PC-9 (cell line): ENCODE measurements at regions not wholly inside any gene's neighbourhood (a gene's known extent, or its start where the extent isn't known, plus 50 kb on each side); places are given as distances from the start of the nearest gene placed in this dataset.

ENCODE experiments used
- EZH2 ChIP-seq: fragments of 200-600 bp; sonication (generic); IDR thresholded peaks from 2 replicates; pipeline ENCODE4 v1.8.0; 2017; ENCODE audit warnings: antibody characterized with exemption, low read depth
- TF ChIP-seq, protein P1 (sequence below): fragments of 200-600 bp; sonication (generic); conservative IDR thresholded peaks from 2 replicates; pipeline ENCODE4 v1.6.1; 2017; ENCODE audit warnings: mixed run types, antibody characterized with exemption, mild to moderate bottlenecking, moderate library complexity

DNA sequence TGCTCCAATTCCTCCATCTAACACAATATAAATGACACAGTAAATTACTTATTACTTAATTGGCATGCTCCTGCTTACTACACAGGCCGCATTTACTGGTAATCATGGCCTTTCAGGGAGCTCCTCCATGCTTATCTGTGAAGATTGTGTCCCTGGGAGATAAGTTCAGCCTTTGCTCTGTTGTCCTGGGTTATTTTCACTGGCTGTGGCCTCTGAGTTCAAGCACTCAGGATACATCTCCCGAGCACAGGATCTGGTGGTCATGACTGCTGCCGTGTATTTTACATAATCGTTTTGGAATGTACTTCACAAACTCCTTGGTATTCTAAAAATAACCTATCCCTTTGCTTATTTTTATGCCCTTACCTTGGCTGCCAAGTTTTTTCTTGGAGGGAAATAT, 215.7 kb downstream of the ICE1 start:
- TF ChIP-seq, protein P1, sequence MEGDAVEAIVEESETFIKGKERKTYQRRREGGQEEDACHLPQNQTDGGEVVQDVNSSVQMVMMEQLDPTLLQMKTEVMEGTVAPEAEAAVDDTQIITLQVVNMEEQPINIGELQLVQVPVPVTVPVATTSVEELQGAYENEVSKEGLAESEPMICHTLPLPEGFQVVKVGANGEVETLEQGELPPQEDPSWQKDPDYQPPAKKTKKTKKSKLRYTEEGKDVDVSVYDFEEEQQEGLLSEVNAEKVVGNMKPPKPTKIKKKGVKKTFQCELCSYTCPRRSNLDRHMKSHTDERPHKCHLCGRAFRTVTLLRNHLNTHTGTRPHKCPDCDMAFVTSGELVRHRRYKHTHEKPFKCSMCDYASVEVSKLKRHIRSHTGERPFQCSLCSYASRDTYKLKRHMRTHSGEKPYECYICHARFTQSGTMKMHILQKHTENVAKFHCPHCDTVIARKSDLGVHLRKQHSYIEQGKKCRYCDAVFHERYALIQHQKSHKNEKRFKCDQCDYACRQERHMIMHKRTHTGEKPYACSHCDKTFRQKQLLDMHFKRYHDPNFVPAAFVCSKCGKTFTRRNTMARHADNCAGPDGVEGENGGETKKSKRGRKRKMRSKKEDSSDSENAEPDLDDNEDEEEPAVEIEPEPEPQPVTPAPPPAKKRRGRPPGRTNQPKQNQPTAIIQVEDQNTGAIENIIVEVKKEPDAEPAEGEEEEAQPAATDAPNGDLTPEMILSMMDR: no peak
- no peak for TF ChIP-seq EZH2
